Trophoblast cell (in vitro differentiated cells and primary cell): ENCODE measurements at regions not wholly inside any gene's neighbourhood (a gene's known extent, or its start where the extent isn't known, plus 50 kb on each side); places are given as distances from the start of the nearest gene placed in this dataset.
"Not testable (repeated sequence)": the region's sequence is repeated elsewhere in the genome, so short reads cannot be mapped to it uniquely, and the experiment has no call there.

ENCODE experiments used
- DNase-seq, 2 donors: peaks; one replicate each; pipeline ENCODE4 v3.0.0-alpha.2; 2016
- H2AFZ ChIP-seq: 2 replicates; pipeline ENCODE4 v1.6.1; 2013; ENCODE audit warnings: low read length, moderate library complexity, mild to moderate bottlenecking; ENCODE audit not compliant: insufficient read depth, poor library complexity
- H2AK5ac ChIP-seq: 2 replicates; pipeline ENCODE4 v1.6.1; 2013; ENCODE audit warnings: mild to moderate bottlenecking, low read length
- H2BK120ac ChIP-seq: 2 replicates; pipeline ENCODE4 v1.6.1; 2013; ENCODE audit warnings: low read length, mild to moderate bottlenecking, moderate library complexity; ENCODE audit not compliant: insufficient read depth, poor library complexity
- H2BK12ac ChIP-seq: 2 replicates; pipeline ENCODE4 v1.6.1; 2013; ENCODE audit warnings: mild to moderate bottlenecking, low read length, moderate library complexity
- H2BK5ac ChIP-seq: 2 replicates; pipeline ENCODE4 v1.6.1; 2013; ENCODE audit warnings: low read length, low read depth, moderate library complexity, mild to moderate bottlenecking; ENCODE audit not compliant: poor library complexity
- H3K14ac ChIP-seq: 2 replicates; pipeline ENCODE4 v1.6.1; 2013; ENCODE audit warnings: mild to moderate bottlenecking, low read length
- H3K18ac ChIP-seq: 2 replicates; pipeline ENCODE4 v1.6.1; 2013; ENCODE audit warnings: mild to moderate bottlenecking, low read length
- H3K23ac ChIP-seq: 2 replicates; pipeline ENCODE4 v1.6.1; 2013; ENCODE audit warnings: low read length
- H3K27ac ChIP-seq: 2 replicates; pipeline ENCODE4 v1.5.1; 2013; ENCODE audit warnings: low read depth, mild to moderate bottlenecking, inconsistent platforms, low read length, moderate library complexity
- H3K27me3 ChIP-seq: 2 replicates; pipeline ENCODE4 v1.6.1; 2013; ENCODE audit warnings: inconsistent platforms, mild to moderate bottlenecking, low read length, moderate library complexity; ENCODE audit not compliant: insufficient read depth
- H3K36me3 ChIP-seq, 2 experiments: 1 replicate in 1 of 2; 2 replicates in 1 of 2; pipeline ENCODE4 v1.6.1; 2013; ENCODE audit warnings: low read length in 2 of 2, mild to moderate bottlenecking in 2 of 2, moderate library complexity in 1 of 2; ENCODE audit not compliant: insufficient read depth in 2 of 2, control insufficient read depth in 1 of 2
- H3K4ac ChIP-seq: 2 replicates; pipeline ENCODE4 v1.6.1; 2013; ENCODE audit warnings: low read depth, mild to moderate bottlenecking, low read length, moderate library complexity
- H3K4me1 ChIP-seq, 2 experiments: 1 replicate in 1 of 2; 2 replicates in 1 of 2; pipeline ENCODE4 v1.6.1; 2013; ENCODE audit warnings: low read length in 2 of 2, mild to moderate bottlenecking in 2 of 2, moderate library complexity in 1 of 2; ENCODE audit not compliant: insufficient read depth in 2 of 2, control insufficient read depth in 1 of 2
- H3K4me2 ChIP-seq: 2 replicates; pipeline ENCODE4 v1.6.1; 2013; ENCODE audit warnings: inconsistent platforms, mild to moderate bottlenecking, low read length, moderate library complexity
- H3K4me3 ChIP-seq: 2 replicates; pipeline ENCODE4 v1.5.1; 2013; ENCODE audit warnings: mild to moderate bottlenecking, low read depth, low read length, inconsistent platforms
- H3K79me1 ChIP-seq: one replicate; pipeline ENCODE4 v1.6.1; 2013; ENCODE audit warnings: low read length
- H3K79me2 ChIP-seq: 2 replicates; pipeline ENCODE4 v1.6.1; 2013; ENCODE audit warnings: low read length, mild to moderate bottlenecking; ENCODE audit not compliant: control insufficient read depth, insufficient read depth, poor library complexity
- H3K9ac ChIP-seq: 2 replicates; pipeline ENCODE4 v1.6.1; 2013; ENCODE audit warnings: mild to moderate bottlenecking, low read length
- H3K9me3 ChIP-seq: 2 replicates; pipeline ENCODE4 v1.6.1; 2013; ENCODE audit warnings: low read depth, mild to moderate bottlenecking, control low read depth, inconsistent platforms, low read length; ENCODE audit not compliant: insufficient read depth
- H4K12ac ChIP-seq: 2 replicates; pipeline ENCODE4 v1.6.1; 2013; ENCODE audit warnings: low read depth, mild to moderate bottlenecking, low read length, moderate library complexity
- H4K8ac ChIP-seq: 2 replicates; pipeline ENCODE4 v1.6.1; 2013; ENCODE audit warnings: low read depth, mild to moderate bottlenecking, low read length, moderate library complexity
- H4K91ac ChIP-seq: one replicate; pipeline ENCODE4 v1.6.1; 2013; ENCODE audit warnings: low read depth, mild to moderate bottlenecking, low read length, moderate library complexity
- WGBS: extraction: QIAGEN DNeasy Blood & Tissue Kit; methylation state at CpG from one replicate; pipeline ENCODE4 v1.1.7; 2013; ENCODE audit warnings: missing lambda C conversion rate; ENCODE audit not compliant: insufficient read length, insufficient coverage; ENCODE audit errors: extremely low coverage; 5-methylcytosine and 5-hydroxymethylcytosine counted together

- H3K4me2 ChIP-seq, H3K18ac ChIP-seq, H3K79me1 ChIP-seq, H3K79me2 ChIP-seq, H2BK12ac ChIP-seq, H2AK5ac ChIP-seq, H3K9me3 ChIP-seq, H3K23ac ChIP-seq, H3K14ac ChIP-seq, H4K8ac ChIP-seq, H2BK120ac ChIP-seq, H3K4ac ChIP-seq, H2AFZ ChIP-seq, H4K91ac ChIP-seq, H3K27me3 ChIP-seq, H4K12ac ChIP-seq, H3K4me1 ChIP-seq, H3K27ac ChIP-seq, H3K4me3 ChIP-seq, H2BK5ac ChIP-seq, DNase-seq, H3K9ac ChIP-seq, H3K36me3 ChIP-seq: not testable (repeated sequence)
- no CpG with 5 or more reads among the region's 7 CpGs for WGBS
Observed at GRCh38 chr2:187696644-187697043, 142.4 kb upstream of the TFPI start.

- no CpG with 5 or more reads among the region's 2 CpGs for WGBS
- H3K9ac ChIP-seq = no peak overlapping the region
- H3K18ac ChIP-seq = no peak overlapping the region
- no peak overlapping the region for H2AFZ ChIP-seq
- no peaks in the 10 kb centered on the region for H3K79me2 ChIP-seq
- H4K8ac ChIP-seq = no peak overlapping the region
- no peak overlapping the region for H2BK120ac ChIP-seq
- no peaks in the 10 kb centered on the region for H3K4me1 ChIP-seq
- no peak overlapping the region for H3K14ac ChIP-seq
- H2BK12ac ChIP-seq = no peak overlapping the region
- no peaks in the 10 kb centered on the region for H3K27me3 ChIP-seq
- H2BK5ac ChIP-seq = no peak overlapping the region
- no peaks in the 10 kb centered on the region for H3K36me3 ChIP-seq
- no peak overlapping the region for H4K12ac ChIP-seq
- no peak for DNase-seq
- no peak overlapping the region for H2AK5ac ChIP-seq
- no peaks in the 10 kb centered on the region for H3K79me1 ChIP-seq
- H4K91ac ChIP-seq = no peak overlapping the region
- H3K23ac ChIP-seq = no peak overlapping the region
- no peak overlapping the region for H3K4me2 ChIP-seq
- no peaks in the 10 kb centered on the region for H3K9me3 ChIP-seq
- H3K4ac ChIP-seq = no peak overlapping the region
- no peak overlapping the region for H3K27ac ChIP-seq
- H3K4me3 ChIP-seq = no peak overlapping the region
Observed at GRCh38 chr2:187698374-187699110, 144.3 kb upstream of the TFPI start.

GRCh38 chr2:187702157-187702556 is 147.9 kb upstream of the TFPI start:
- Histone ChIP-seq H4K91ac (no peak overlapping the region), H2BK120ac (no peak overlapping the region), H3K23ac (no peak overlapping the region), H3K27me3 (no peaks in the 10 kb centered on the region), H2AK5ac (no peak overlapping the region), H2BK12ac (no peak overlapping the region), H3K79me2 (no peaks in the 10 kb centered on the region), H3K9ac (no peak overlapping the region), H3K4me3 (no peak overlapping the region), H3K18ac (no peak overlapping the region), H3K14ac (no peak overlapping the region), H3K9me3 (no peaks in the 10 kb centered on the region), H3K36me3 (no peaks in the 10 kb centered on the region), H4K8ac (no peak overlapping the region), H3K27ac (no peak overlapping the region), H3K79me1 (no peaks in the 10 kb centered on the region), H3K4me1 (no peaks in the 10 kb centered on the region), H2BK5ac (no peak overlapping the region), H3K4me2 (no peak overlapping the region), H2AFZ (no peak overlapping the region), H4K12ac (no peak overlapping the region), H3K4ac (no peak overlapping the region)
- no CpG with 5 or more reads among the region's 1 CpG for WGBS
- DNase-seq = no peak

- Histone ChIP-seq H4K91ac (no peak overlapping the region), H3K79me2 (no peaks in the 10 kb centered on the region), H2BK120ac (no peak overlapping the region), H4K12ac (no peak overlapping the region), H3K23ac (no peak overlapping the region), H3K4me2 (no peak overlapping the region), H3K36me3 (no peaks in the 10 kb centered on the region), H3K4ac (no peak overlapping the region), H4K8ac (no peak overlapping the region), H3K27me3 (no peaks in the 10 kb centered on the region), H2BK5ac (no peak overlapping the region), H2AK5ac (no peak overlapping the region), H3K4me1 (no peaks in the 10 kb centered on the region), H3K9me3 (no peaks in the 10 kb centered on the region), H3K18ac (no peak overlapping the region), H2AFZ (no peak overlapping the region), H3K4me3 (no peak overlapping the region), H3K9ac (no peak overlapping the region), H3K27ac (no peak overlapping the region), H3K79me1 (no peaks in the 10 kb centered on the region), H2BK12ac (no peak overlapping the region), H3K14ac (no peak overlapping the region)
- DNase-seq = no peak
- no CpG with 5 or more reads among the region's 1 CpG for WGBS
Observed at GRCh38 chr2:187708272-187708671, 154.0 kb upstream of the TFPI start.
